ENCODE measurements at regions not wholly inside any gene's neighbourhood (a gene's known extent, or its start where the extent isn't known, plus 50 kb on each side); places are given as distances from the start of the nearest gene placed in this dataset.
A peak's percentile ranks its signal among the peaks of the same experiment; 100 is the strongest.
"Not testable (repeated sequence)": the region's sequence is repeated elsewhere in the genome, so short reads cannot be mapped to it uniquely, and the experiment has no call there.

DNA sequence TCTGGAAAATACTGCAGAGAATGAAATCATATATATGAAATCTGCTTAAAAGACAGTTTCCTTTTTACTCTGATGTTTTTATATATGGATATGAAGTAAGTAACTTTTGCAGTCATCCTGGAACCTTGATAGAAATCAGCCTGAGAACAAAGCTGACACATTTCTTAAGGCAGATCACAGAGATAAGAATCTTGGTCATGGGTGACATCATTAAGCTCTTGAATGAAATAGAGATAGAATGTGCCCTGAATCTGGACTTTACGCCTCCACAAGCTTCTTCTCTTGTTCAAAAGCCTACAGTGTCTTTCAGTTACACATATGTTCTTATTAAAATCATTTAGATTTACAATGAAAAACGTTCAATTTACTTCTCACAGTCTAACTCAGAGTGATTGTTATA, 319.1 kb upstream of the CNTNAP2 start:
- no peak for ATAC-seq (replicated peaks)
- H3K9me3 Mint-ChIP-seq: no peaks in the 10 kb centered on the region

DNA sequence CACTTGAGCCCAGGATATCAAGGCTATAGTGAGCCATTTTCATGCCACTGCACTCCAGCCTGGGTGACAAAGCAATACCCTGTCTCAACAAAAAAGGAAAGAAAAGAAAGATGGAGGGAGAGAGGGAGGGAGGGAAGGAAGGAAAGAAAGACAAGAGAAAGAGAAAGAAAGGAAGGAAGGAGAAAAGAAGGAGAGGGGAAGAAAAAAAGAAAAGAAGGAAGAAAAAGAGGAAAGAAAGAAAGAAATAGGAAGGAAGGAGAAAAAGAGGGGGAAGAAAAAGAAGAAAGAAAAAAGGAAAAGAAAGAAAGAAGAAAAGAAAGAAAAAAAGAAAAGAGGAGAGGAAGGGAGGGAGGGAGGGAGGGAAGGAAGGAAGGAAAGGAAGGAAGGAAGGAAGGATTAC, 321.5 kb upstream of the CNTNAP2 start:
- no peak for DNase-seq
- H3K27ac Mint-ChIP-seq: no peak overlapping the region
- no peaks in the 10 kb centered on the region for H3K4me1 Mint-ChIP-seq
- no peaks in the 10 kb centered on the region for H3K27me3 Mint-ChIP-seq
- H3K4me3 Mint-ChIP-seq: no peak overlapping the region
- ATAC-seq (replicated peaks): no peak
- no peaks in the 10 kb centered on the region for H3K36me3 Mint-ChIP-seq
- no peaks in the 10 kb centered on the region for H3K9me3 Mint-ChIP-seq

More for the DNA sequence above, 319.1 kb upstream of the CNTNAP2 start:
- no peaks in the 10 kb centered on the region for H3K4me1 Mint-ChIP-seq
- DNase-seq: no peak
- no peaks in the 10 kb centered on the region for H3K36me3 Mint-ChIP-seq
- H3K4me3 Mint-ChIP-seq: no peak overlapping the region
- no peak overlapping the region for H3K27ac Mint-ChIP-seq
- no peaks in the 10 kb centered on the region for H3K27me3 Mint-ChIP-seq

- DNase-seq (no peak), ATAC-seq (replicated peaks) (no peak)
- H3K27me3 Mint-ChIP-seq: no peaks in the 10 kb centered on the region
- no peaks in the 10 kb centered on the region for H3K4me1 Mint-ChIP-seq
- H3K4me3 Mint-ChIP-seq: no peak overlapping the region
- no peaks in the 10 kb centered on the region for H3K36me3 Mint-ChIP-seq
- H3K9me3 Mint-ChIP-seq: peaks cover 0 to 1% of the 10 kb centered on the region in 2 donors
- H3K27ac Mint-ChIP-seq: no peak overlapping the region
These were observed 331.5 kb upstream of the CNTNAP2 start for GRCh38 chr7:145784809-145785780.

DNA sequence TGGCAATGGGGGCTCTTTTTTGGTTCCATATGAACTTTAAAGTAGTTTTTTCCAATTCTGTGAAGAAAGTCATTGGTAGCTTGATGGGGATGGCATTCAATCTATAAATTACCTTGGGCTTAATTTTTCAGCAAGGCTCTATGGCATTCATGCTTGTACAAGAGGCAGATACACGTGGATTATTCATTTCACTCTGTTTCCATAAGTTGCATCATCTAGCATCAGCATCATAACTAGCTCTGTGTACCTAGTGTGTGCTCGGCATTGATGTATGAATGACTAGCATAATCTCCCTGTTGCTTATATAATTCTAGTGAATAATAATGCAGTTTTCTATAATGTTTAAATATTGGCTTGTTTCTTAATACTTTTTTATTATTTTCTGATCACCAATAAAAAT, 335.2 kb upstream of the CNTNAP2 start:
- not testable (repeated sequence) for H3K36me3 Mint-ChIP-seq; H3K9me3 Mint-ChIP-seq; H3K27me3 Mint-ChIP-seq; DNase-seq; H3K4me3 Mint-ChIP-seq; ATAC-seq (replicated peaks); H3K27ac Mint-ChIP-seq; H3K4me1 Mint-ChIP-seq

DNA sequence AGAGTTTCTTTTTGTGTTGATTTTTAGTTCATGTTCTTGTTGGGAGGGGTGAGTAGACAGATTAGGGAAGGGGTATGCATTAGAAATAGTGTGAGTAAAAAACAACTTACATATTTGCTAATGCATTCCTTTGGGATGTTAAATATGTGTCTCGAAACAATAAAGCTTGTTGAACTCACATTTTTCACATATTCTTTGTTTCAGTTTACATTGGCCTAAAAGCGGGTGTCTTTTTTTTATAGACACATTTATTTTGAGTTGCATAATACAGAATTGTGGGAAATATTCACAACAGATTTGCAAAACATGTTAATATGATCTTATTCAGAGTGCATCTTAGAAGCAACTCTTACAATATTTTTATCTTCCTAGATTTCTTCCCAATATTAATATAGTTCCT, 337.5 kb upstream of the CNTNAP2 start:
- ATAC-seq (replicated peaks) (no peak), DNase-seq (no peak)
- Mint-ChIP-seq H3K4me1 (no peaks in the 10 kb centered on the region), H3K4me3 (no peak overlapping the region), H3K27me3 (no peaks in the 10 kb centered on the region), H3K9me3 (no peaks in the 10 kb centered on the region), H3K36me3 (no peaks in the 10 kb centered on the region), H3K27ac (no peak overlapping the region)

GRCh38 chr7:145774777-145775176, 341.8 kb upstream of the CNTNAP2 start:
- Mint-ChIP-seq H3K36me3 (no peaks in the 10 kb centered on the region), H3K27ac (no peak overlapping the region), H3K27me3 (no peaks in the 10 kb centered on the region), H3K4me3 (no peak overlapping the region), H3K9me3 (no peaks in the 10 kb centered on the region), H3K4me1 (no peaks in the 10 kb centered on the region)
- ATAC-seq (replicated peaks) (no peak), DNase-seq (no peak)

DNA sequence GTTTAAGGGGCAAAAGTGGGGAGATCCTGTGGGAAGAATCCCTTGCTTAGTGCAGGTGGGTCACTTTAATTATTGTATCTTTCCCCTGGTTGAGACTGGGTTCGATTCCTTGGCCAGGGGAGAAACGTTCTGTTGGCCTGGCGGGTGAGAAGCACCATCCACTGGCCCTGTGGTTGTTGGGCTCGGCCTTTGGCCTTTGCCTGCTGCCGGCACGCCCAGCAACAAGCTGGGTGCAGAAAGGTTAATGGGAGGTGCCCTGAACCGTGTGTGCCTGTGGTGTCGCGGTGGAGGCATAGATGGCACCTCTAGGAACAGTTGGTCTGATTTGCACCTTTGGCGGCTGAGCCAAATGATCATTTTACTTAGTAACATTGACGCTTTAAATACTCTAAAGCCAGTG, 363.6 kb upstream of the CNTNAP2 start:
- ATAC-seq (replicated peaks) (no peak), DNase-seq (no peak)
- H3K36me3 Mint-ChIP-seq: no peaks in the 10 kb centered on the region
- no peaks in the 10 kb centered on the region for H3K27me3 Mint-ChIP-seq
- H3K4me1 Mint-ChIP-seq: no peaks in the 10 kb centered on the region
- no peak overlapping the region for H3K27ac Mint-ChIP-seq
- H3K9me3 Mint-ChIP-seq: peaks cover 0 to 3% of the 10 kb centered on the region in 2 donors
- H3K4me3 Mint-ChIP-seq: no peak overlapping the region

DNA sequence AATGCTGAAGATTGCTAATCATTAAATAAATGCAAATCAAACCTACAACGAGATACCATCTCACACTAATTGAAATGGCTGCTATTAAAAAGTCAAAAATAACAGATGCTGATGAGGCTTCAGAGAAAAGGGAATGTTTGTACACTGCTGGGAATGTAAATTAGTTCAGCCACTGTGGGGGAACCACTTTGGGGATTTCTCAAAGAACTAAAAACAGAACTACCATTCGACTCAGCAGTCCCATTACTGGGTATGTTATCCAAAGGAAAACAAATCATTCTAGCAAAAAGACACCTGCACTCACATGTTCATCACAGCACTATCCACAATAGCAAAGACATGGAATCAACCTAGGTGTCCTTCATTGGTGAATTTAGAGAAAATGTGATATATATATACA, 379.0 kb upstream of the CNTNAP2 start:
- ATAC-seq (replicated peaks) (peak in 1 of 2 donors; percentile 54), DNase-seq (no peak)
- H3K4me3 Mint-ChIP-seq: no peak overlapping the region
- no peaks in the 10 kb centered on the region for H3K27me3 Mint-ChIP-seq
- no peaks in the 10 kb centered on the region for H3K4me1 Mint-ChIP-seq
- no peaks in the 10 kb centered on the region for H3K36me3 Mint-ChIP-seq
- no peak overlapping the region for H3K27ac Mint-ChIP-seq
- peaks cover 0 to 2% of the 10 kb centered on the region in 2 donors for H3K9me3 Mint-ChIP-seq

DNA sequence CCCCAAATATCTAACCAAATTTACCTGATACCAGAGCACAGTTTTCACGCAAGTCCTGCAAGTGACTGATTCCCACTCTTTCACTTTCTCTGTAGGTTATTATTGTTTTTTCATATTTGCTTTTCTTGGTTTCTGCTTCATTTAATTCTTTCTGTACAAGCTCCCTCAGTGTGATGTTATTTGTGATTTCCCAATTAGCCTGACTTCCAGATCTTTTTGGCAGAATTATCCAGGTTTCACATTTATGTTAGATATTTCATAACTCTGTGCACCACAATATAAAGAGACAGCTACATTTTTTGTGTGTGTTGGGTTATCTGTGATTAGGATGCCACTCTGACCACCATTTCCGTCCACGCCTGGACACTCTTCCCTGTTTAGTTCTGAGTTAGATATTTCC, 381.5 kb upstream of the CNTNAP2 start:
- H3K9me3 Mint-ChIP-seq: peaks cover 0 to 2% of the 10 kb centered on the region in 2 donors
- ATAC-seq (replicated peaks): no peak
- no peaks in the 10 kb centered on the region for H3K4me1 Mint-ChIP-seq
- H3K27ac Mint-ChIP-seq: no peak overlapping the region
- no peak for DNase-seq
- no peaks in the 10 kb centered on the region for H3K27me3 Mint-ChIP-seq
- no peak overlapping the region for H3K4me3 Mint-ChIP-seq
- no peaks in the 10 kb centered on the region for H3K36me3 Mint-ChIP-seq

DNA sequence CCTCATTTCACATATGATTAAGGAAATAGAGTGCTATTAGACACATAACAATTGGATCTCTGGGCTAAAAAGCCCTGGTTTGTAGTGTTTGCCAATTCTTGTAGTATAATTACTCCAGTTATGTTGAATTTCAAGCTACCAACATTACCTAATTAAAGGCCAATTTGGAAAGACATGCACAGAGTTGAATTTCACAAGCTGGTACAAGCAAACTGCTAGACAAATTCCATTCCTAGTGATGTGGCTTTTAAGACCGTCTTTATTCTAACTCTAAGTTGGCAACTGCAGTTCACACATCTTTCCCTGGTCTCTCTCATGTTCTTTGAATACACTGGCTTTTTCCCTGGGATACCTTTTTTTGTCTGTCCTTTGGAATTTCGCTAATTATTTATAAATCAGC, 384.1 kb upstream of the CNTNAP2 start:
- no peak for DNase-seq
- Mint-ChIP-seq H3K27ac (no peak overlapping the region), H3K4me1 (no peaks in the 10 kb centered on the region), H3K27me3 (no peaks in the 10 kb centered on the region), H3K36me3 (no peaks in the 10 kb centered on the region), H3K9me3 (peaks cover 0 to 2% of the 10 kb centered on the region in 2 donors), H3K4me3 (no peak overlapping the region)
- ATAC-seq (replicated peaks): no peak

DNA sequence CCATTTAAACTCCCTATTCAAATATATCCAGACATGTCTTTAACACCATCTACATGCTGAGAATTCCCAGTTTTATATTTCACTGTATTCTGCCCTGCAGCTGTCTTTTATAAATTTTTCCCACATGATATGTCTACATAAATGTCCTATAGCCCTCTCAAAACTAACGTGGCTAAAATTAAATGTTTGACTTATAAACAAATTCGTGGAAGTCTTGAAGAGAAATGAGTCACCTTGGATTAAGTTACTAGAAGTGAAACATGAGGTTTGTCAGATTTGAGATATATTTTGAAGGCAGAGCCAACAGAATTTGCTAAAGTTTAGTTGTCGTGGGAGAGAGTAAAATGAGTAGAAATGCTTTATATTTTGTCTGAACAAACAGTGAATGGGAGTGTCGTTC, 386.9 kb upstream of the CNTNAP2 start:
- no peak for DNase-seq
- no peak overlapping the region for H3K27ac Mint-ChIP-seq
- no peaks in the 10 kb centered on the region for H3K4me1 Mint-ChIP-seq

DNA sequence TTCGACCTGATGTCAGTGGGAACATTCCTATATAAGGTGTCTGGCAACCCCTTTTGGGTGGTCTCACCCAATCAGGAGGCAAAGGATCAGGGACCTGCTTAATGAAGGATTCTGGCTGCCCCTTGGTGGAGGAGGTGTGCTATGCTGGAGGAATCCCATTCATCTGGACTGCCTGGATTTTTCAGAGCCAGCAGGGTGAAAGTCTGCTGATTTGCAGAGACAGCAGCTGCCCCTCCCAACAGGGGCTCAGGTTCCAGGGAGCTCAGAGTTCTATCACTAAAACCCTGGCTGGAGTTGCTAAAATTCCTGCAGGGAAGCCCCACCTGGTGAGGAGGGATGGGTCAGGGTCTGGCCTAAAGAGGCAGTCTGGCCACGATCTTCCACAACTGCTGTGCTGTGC, 398.5 kb upstream of the CNTNAP2 start:
- no peak overlapping the region for H3K27ac Mint-ChIP-seq
- H3K36me3 Mint-ChIP-seq: no peaks in the 10 kb centered on the region
- peaks cover 0 to 5% of the 10 kb centered on the region in 2 donors for H3K9me3 Mint-ChIP-seq
- H3K27me3 Mint-ChIP-seq: no peaks in the 10 kb centered on the region
- H3K4me1 Mint-ChIP-seq: no peaks in the 10 kb centered on the region
- DNase-seq: no peak
- H3K4me3 Mint-ChIP-seq: no peak overlapping the region
- ATAC-seq (replicated peaks): no peak

More for the DNA sequence above, 386.9 kb upstream of the CNTNAP2 start:
- Mint-ChIP-seq H3K36me3 (no peaks in the 10 kb centered on the region), H3K27me3 (no peaks in the 10 kb centered on the region), H3K4me3 (no peak overlapping the region), H3K9me3 (no peaks in the 10 kb centered on the region)
- ATAC-seq (replicated peaks): no peak

DNA sequence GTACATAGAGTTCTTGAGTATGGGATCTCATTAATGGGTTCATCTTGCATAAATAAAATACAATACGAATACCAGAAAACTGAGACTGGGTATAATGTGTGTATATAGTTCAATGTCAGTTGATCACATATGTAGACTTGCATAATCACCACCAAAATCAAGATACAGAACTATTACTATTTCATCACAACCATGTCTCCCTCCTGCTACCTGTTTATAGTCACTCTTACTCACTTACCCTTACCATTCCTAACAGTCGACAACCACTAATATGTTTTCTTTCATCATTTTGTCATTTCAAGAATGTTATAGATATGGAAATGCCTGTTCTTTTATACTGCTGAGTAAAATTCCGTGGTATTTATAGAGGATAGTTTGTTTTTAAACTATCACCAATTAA, 416.1 kb upstream of the CNTNAP2 start:
- no peak for DNase-seq
- ATAC-seq (replicated peaks): no peak
- Mint-ChIP-seq H3K4me1 (no peaks in the 10 kb centered on the region), H3K36me3 (no peaks in the 10 kb centered on the region), H3K27me3 (no peaks in the 10 kb centered on the region), H3K27ac (no peak overlapping the region), H3K9me3 (no peaks in the 10 kb centered on the region), H3K4me3 (no peak overlapping the region)

GRCh38 chr7:145698526-145699262, 417.9 kb upstream of the CNTNAP2 start:
- Mint-ChIP-seq H3K27me3 (no peaks in the 10 kb centered on the region), H3K4me1 (no peaks in the 10 kb centered on the region)

More at GRCh38 chr7:145698526-145699262, 417.9 kb upstream of the CNTNAP2 start:
- no peak for DNase-seq
- no peak overlapping the region for H3K4me3 Mint-ChIP-seq
- no peaks in the 10 kb centered on the region for H3K9me3 Mint-ChIP-seq
- no peak overlapping the region for H3K27ac Mint-ChIP-seq
- no peaks in the 10 kb centered on the region for H3K36me3 Mint-ChIP-seq
- ATAC-seq (replicated peaks): no peak
